Coronary artery (tissue), 2 donors: ENCODE measurements at regions not wholly inside any gene's neighbourhood (a gene's known extent, or its start where the extent isn't known, plus 50 kb on each side); places are given as distances from the start of the nearest gene placed in this dataset.

Experiments used
- DNase-seq: peaks from one replicate; pipeline ENCODE4 v3.0.0-alpha.2; 2017; ENCODE audit warnings: low spot score
- H3K27ac ChIP-seq, 2 donors: fragments of 200-600 bp; sonication (generic); one replicate each; pipeline ENCODE4 v1.5.1; 2016 to 2019
- H3K4me3 ChIP-seq: fragments of 200-600 bp; sonication (generic); 2 replicates; pipeline ENCODE4 v1.5.1; 2016; ENCODE audit warnings: mild to moderate bottlenecking, moderate library complexity
- CTCF ChIP-seq: fragments of 200-600 bp; sonication (generic); IDR thresholded peaks from one replicate; pipeline ENCODE4 v1.5.1; 2019; ENCODE audit warnings: antibody characterized with exemption

- TF ChIP-seq CTCF: no peak
- no peak overlapping the region for H3K4me3 ChIP-seq
- no peak for DNase-seq
- H3K27ac ChIP-seq: no peak overlapping the region
Observed at GRCh38 chr20:11156922-11157321, 483.1 kb upstream of the JAG1 start.

GRCh38 chr20:11158146-11158545, 484.3 kb upstream of the JAG1 start:
- Histone ChIP-seq H3K4me3 (no peak overlapping the region), H3K27ac (no peak overlapping the region)
- DNase-seq: no peak
- no peak for TF ChIP-seq CTCF

GRCh38 chr20:11158589-11158988, 484.8 kb upstream of the JAG1 start:
- Histone ChIP-seq H3K27ac (no peak overlapping the region), H3K4me3 (no peak overlapping the region)
- TF ChIP-seq CTCF: no peak
- DNase-seq: no peak

GRCh38 chr20:11159728-11160127, 485.9 kb upstream of the JAG1 start:
- Histone ChIP-seq H3K27ac (peak overlapping the region; percentile 49 to 79), H3K4me3 (peak overlapping the region; percentile 15)
- DNase-seq: no peak
- no peak for TF ChIP-seq CTCF

- no peak for TF ChIP-seq CTCF
- no peak for DNase-seq
Observed at GRCh38 chr20:11162026-11162775, 488.4 kb upstream of the JAG1 start.

GRCh38 chr20:11165789-11166188, 492.0 kb upstream of the JAG1 start:
- no peak for DNase-seq
- no peak overlapping the region for H3K4me3 ChIP-seq
- no peak for TF ChIP-seq CTCF
- H3K27ac ChIP-seq: no peak overlapping the region

More at GRCh38 chr20:11162026-11162775, 488.4 kb upstream of the JAG1 start:
- Histone ChIP-seq H3K4me3 (no peak overlapping the region), H3K27ac (no peak overlapping the region)

- Histone ChIP-seq H3K27ac (no peak overlapping the region), H3K4me3 (no peak overlapping the region)
- no peak for TF ChIP-seq CTCF
- DNase-seq: no peak
Observed at GRCh38 chr20:11166712-11167111, 492.9 kb upstream of the JAG1 start.
